ENCODE measurements at regions not wholly inside any gene's neighbourhood (a gene's known extent, or its start where the extent isn't known, plus 50 kb on each side); places are given as distances from the start of the nearest gene placed in this dataset.

GRCh38 chr16:85188822-85189672, 76.8 kb upstream of the CIBAR2 start:
- no peak for DNase-seq

- DNase-seq, result peak; percentile 35
Measured at GRCh38 chr16:85190572-85190971, 78.3 kb upstream of the CIBAR2 start.

- DNase-seq, result no peak
Measured at GRCh38 chr16:85191341-85191965, 79.2 kb upstream of the CIBAR2 start.

DNA sequence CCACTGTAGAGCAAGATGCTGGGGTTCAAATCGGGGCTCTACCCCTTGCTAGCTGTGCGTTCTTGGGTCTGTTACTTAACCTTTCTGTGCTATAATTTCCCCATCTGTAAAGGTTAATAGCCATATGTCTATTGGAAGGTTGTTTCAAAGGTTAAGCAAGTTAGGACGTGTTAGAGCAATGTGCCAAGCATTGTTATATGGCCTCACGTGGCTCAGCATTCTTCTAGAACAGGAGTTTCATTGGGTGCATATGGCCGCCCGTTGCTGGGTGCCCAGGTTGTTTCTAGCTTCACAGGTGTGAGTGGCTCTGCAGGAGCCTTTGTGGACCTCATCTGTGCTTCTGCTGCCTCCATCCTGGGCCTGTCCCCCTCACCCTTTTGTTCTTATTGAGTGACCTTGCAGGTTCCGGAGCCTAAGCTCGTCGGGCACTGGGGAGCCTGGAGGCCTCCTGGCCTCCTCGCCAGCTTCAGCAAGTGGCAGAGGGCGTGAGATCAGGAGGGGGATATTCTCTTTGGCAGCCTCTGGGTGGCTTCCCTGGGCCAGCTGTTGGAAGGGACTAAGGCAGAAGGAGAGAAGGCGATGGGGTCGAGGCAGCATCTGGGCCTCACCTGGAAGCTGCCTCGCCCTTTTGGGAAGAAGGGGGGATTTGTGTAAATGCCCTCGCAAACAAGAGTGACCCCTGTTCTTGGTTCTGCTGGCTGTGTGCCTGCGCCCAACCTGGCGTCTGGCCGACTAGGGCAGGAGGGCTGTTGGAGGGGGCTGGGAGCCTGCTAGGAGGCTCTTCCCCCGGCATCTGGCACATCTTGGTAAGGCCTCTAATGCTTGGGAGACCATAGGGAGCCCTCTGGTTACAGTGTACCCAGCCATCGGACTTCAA, 80.2 kb upstream of the CIBAR2 start:
- peak; percentile 87 for DNase-seq

- no peak for DNase-seq
Measured at GRCh38 chr16:85193115-85193493, 80.8 kb upstream of the CIBAR2 start.

DNA sequence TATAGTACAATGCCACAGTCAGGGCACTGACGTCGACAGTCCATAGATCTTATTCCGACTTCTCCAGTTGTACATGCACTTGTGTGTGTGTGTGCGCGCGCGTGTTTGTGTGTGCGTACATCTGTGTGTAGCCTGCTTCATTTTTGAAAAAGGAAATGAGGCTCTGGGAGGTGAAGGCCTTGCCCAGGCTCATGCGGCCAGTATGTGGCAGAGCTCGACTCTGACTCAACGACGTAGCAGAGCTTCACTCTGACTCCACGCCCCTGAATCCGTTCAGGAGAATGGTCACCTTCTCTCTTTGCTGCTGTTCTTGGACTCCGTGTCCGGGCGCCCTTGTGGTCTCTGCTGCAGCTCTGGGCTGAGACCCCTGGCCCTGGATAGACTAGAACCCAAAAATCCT, 81.6 kb upstream of the CIBAR2 start:
- DNase-seq, result no peak

DNA sequence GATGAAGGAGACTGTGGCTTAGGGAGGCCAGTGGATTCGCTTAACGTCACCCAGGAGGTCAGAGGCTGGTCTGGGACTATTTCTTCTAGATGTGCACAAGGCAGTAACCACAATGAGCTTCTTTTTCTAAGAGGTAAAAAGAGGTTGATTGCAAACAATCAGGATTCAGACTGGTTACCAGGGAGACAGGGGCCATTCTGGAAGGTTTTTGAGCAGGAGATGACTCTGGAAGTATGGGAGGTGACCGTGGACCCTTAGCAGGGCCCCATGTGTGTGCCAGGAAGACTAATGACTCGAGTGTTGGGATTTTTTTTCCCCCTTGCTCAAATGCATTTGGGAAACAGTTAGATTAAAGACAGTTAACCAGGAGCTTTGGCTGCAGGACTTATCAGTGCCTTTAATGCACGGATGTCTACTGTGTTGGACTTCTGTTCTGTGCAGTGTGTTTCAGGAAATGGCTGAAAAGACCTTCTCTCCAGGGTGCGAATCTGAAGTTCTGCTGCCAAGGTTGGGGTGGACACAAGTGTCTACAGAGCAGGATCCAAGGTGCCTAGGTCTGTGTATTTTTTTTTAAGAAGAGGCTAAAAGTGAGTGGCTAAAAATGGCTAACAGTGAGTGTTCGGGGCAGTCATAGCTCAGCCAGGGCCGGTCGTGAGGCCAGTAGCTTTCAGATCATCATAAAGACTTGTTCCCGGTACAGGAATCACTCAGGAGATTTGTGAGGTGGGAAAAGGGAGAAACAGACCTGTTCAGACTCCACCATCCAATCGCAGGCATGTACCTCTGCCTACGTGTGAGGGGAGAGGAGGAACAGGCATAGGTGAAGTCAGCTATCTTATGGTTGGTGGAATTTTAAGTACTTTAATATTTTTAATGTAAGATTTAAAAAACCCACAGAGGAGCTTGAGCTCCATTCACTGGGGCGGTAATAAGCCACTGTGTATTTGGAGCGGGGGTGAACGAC, 82.3 kb upstream of the CIBAR2 start:
- no peak for DNase-seq

GRCh38 chr16:85195271-85195647, 83.0 kb upstream of the CIBAR2 start:
- no peak for DNase-seq

GRCh38 chr16:85195900-85196772, 83.9 kb upstream of the CIBAR2 start:
- DNase-seq, result no peak

DNA sequence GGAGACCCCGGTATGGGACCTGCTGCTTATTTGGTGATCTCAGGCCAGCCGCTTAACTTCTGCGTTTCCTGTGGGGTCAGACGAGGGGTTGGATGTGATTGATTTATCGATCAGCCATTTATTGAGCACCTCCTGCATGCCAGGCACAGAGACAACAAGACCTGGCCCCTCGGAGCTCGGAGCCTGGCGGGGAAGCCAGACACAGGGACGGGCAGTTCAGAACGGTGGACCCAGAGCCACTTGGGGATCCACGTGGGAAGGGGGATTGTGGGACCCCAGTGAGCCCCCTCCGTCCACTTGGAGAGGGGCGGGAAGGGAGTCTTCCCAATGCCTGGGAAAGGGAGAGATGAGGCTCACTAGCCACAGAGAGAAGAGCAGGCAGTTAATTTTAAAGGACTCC, 84.7 kb upstream of the CIBAR2 start:
- no peak for DNase-seq

DNA sequence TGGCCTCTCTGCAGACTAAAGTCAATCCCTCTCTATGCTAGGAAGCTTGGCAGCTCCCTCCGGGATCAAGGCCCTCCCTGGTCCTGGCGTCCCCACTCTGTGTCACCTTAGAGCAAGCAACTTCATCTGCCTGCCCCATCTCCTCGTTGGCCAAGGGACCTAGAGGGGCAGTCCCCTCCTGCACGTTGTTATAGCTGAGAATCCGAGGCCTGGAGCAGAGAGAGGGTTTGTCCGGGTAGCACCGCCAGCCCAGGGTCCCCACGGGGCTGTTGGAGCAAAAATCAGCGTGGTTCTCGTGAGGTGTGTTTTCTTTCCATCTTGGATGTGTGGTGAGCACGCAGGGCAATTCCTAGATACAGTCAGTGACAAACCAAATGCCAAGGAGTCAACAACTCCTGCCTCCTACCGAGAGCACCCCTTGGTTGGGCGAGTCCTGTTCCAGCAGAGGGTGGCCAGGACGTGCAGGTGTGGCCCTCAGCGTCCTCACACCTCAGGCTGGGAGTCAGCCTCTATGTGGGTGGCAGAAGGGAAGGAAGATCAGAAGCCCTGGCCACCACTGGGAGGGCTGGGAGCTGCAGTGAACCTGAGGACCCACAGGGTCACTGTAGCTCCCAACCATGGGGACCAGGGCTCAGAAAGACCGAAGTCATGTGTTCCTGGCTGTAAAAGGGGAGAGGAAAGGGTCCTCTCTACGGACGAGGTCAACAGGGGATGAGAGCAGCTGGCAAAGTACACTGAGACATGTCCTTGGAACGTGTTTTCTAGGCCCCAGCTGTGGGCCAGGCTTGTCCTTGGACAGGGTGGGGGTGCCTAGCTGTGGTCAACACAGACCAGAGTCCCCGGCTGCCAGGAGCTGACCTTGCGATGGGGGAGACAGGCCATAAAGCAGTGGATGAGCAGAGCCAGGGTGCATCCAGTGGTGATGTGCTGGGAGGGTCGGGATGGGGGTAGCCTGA, 85.6 kb upstream of the CIBAR2 start:
- DNase-seq, result no peak

GRCh38 chr16:85199069-85199725, 86.9 kb upstream of the CIBAR2 start:
- DNase-seq, result no peak

DNA sequence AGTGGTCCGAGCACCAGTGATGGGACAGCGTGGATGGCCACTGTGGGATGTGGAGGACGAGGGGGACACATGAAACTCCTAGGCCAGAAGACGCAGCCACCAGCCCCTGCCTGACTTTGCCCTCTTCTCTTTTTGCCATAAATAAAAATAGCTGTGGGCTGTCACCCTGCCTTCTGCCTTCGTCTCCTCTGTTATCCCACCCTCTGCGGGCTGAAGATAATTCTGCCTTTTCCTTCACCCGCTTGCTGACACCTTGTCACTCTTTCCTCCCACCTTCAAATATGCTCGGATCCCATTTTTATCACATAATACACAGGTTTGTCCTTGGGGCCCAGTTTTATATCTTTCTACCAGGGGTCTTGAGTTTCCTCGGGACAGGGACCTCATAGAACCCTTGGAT, 87.6 kb upstream of the CIBAR2 start:
- no peak for DNase-seq

GRCh38 chr16:85200471-85201278, 88.4 kb upstream of the CIBAR2 start:
- no peak for DNase-seq

DNA sequence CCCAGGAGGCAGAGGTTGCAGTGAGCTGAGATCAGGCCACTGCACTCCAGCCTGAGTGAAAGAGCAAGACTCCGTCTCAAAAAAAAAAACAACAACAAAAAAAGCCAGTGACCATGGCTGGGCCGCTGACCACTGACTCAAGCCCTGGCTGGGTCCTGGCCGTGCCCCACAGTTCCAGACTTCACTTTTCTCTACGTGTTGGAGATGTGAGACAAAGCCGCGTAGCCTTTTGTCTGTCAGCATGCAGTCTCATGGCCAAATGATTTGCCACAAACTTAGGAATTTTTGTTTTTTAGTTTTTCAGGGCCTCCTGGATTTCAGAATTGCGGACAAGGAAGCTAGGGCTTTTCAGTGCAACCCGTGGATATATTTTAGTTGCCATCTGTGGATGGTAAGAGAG, 89.3 kb upstream of the CIBAR2 start:
- DNase-seq, result no peak

- no peak for DNase-seq
Measured at GRCh38 chr16:85202051-85202601, 89.9 kb upstream of the CIBAR2 start.

DNA sequence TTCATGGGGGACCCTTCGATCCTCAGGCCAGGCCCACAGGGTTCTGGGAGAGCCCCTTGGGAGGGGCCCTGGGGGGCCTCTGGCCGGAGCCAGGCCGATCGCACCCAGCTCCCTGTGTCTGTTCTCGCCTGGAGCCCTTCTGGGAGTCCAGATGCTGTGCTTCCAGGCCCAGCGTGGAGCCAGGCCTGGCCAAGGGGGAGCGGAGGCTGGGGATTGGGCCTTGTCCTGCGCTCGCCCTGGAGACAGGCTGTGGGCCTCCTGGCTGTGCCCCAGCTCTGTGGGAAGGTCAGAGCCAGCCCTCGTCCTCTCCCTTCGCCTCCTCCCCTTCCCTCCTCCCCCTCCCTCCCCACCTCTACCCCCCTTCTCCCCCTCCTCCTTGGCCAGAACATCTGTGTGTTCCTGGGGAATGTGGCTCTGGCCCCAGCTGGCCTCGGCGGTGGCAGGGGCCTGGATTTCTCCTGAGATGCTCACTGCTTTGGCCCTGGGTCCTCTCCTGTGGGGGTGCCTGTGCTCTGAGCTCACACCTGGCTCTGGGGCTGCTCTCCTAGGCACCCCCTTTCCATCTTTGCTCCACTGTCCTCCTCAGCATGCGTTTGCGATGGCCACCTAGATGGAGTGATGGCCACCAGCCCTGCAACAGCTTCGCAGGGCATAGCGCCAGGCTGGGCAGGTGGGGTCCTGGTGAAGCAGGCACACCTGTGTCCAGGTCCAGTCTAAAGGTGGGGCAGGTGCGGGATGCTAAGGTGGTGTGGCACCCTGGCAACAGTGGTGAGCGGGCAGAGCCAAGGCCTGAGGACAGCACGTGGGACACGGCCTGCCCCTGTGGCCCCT, 90.6 kb upstream of the CIBAR2 start:
- DNase-seq, result peak; percentile 80

DNA sequence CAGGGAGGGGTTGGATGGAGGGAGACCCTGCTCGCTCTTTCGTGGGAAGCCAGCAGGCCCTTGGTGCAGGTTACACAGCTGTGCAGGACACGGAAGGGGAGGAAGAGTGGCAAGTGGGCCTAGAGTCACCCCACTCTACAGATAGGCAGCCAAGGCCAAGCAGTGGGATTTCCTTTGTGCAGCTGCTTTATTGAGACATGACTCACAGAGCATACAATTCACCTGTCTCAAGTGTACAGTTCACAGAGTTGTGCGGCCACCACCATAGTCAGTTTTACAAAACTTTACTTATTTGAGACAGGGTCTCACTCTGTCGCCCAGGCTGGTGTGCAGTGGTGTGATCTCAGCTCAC, 91.2 kb upstream of the CIBAR2 start:
- DNase-seq, result no peak
